HL-60/S4 treated with retinoic acid at 250 ng/mL for 4 days and 3 days (cell line): ENCODE measurements at regions not wholly inside any gene's neighbourhood (a gene's known extent, or its start where the extent isn't known, plus 50 kb on each side); places are given as distances from the start of the nearest gene placed in this dataset.

Experiments used
- in situ Hi-C: fragments of 300-500 bp; cut with MboI; formaldehyde crosslinking; loops from 2 replicates; pipeline ENCODE4 v1.7.0; 2022; ENCODE audit warnings: low sequenced_read_pairs

GRCh38 chr13:26989957-26990713 is 181.5 kb downstream of the USP12 start:
- in situ Hi-C loops: loop anchor here (25.0 kb wide), 1 partner anchor 372 kb away; no protein-coding TSS in a partner anchor

DNA sequence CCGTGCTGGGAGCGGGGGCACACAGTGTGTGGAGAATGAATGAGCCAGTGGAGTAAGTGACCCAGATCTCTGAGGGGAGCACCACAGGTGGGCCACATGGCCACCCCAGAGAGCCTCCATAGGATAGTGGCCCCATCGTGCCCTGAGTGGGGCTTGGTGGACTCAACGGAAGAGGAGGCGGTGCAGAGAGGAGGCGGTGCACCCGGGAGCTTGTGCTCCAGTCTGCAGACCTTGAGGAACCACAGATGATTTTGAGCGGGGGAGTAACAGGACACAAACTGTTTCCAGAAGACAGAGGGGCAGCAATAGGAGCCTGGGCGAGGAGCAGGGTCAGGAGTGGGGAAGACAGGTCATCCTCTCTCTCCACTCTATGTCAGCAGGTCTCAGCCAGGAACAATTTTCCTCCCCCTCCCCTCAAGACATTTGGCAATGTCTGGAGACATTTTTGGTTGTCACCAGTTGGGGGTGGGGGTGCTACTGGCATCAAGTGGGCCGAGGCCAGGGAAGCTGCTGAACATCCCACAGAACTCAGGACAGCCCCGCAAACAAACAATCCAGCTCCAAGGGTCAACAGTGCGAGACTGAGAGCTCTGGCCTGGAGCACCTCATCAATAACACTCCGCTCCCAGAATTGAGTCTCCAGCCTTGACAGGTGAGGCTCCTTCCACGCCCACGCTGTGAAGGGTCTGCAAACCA is 182.2 kb downstream of the USP12 start:
- in situ Hi-C loops: loop anchor here (25.0 kb wide), 1 partner anchor 373 kb away; no protein-coding TSS in a partner anchor

- in situ Hi-C loops: loop anchor here (25.0 kb wide), 1 partner anchor 374 kb away; no protein-coding TSS in a partner anchor
Measured at GRCh38 chr13:26988059-26988769, 183.4 kb downstream of the USP12 start.

DNA sequence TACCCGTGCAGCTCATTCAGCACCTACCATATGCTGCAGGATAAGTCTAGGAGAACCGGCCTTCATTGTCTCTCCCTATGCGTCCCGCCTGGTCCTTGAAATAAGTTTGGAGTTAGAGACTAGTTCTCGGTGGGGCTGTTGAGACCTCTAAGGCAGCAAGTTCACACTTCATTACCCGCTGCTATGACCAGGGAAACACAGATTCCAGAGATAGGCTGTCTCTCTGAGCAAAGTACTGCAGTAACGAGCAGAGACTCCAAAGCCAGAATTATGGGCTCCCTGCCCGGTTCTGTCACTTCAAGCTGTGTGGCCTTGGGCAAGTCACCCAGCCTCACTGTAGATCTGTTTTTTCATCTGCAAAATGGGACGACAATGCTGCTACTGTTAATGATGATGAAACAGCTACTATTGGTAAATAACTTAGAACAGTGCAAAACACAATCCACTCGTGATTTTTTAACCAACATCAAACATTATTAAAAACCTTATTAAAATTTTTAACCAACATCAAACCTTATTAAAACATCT is 184.1 kb downstream of the USP12 start:
- in situ Hi-C loops: loop anchor here (25.0 kb wide), 1 partner anchor 375 kb away; no protein-coding TSS in a partner anchor

GRCh38 chr13:26985285-26985878 is 186.2 kb downstream of the USP12 start:
- in situ Hi-C loops: loop anchor here (25.0 kb wide), 1 partner anchor 377 kb away; no protein-coding TSS in a partner anchor

GRCh38 chr13:26984337-26984736 is 187.3 kb downstream of the USP12 start:
- in situ Hi-C loops: loop anchor here (25.0 kb wide), 1 partner anchor 378 kb away; no protein-coding TSS in a partner anchor

DNA sequence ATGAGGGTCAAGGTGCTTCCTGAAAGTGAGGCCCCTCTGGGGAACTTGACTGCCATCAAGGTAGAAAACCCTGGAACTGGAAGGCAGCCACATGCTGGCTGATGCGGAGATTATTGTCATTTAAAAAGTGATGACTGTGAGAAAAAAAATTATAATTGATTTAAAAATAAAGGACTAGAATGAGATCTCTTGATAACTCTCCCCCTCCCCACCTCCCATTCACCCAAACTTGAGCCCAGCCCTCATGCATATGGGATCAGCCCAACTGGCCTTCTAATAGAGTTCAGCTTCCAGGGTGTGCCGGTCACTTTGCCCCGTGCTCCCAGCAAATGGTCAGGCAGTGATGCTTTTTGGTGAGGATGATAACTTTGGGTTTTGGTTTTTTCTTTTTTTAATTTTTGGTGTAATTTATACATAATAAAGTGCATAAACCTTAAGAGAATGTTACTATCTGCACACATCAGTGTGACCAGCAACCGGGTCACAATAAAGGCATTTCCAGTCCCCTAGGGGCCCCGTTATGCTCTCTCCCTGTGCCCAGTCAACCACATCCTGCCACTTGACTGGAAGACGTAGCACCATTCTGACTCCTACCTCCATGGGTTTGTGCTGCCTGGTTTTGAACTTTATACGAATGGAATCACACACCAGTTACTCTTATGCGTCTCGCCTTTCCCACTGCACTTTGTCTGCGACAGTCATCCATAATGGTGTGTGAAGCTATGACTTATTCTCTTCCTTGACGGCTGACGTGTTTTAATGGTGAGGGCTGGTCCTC is 187.9 kb downstream of the USP12 start:
- in situ Hi-C loops: loop anchor here (25.0 kb wide), 1 partner anchor 379 kb away; no protein-coding TSS in a partner anchor

- in situ Hi-C loops: loop anchor here (25.0 kb wide), 1 partner anchor 382 kb away; no protein-coding TSS in a partner anchor
Measured at GRCh38 chr13:26980099-26981031, 191.2 kb downstream of the USP12 start.

DNA sequence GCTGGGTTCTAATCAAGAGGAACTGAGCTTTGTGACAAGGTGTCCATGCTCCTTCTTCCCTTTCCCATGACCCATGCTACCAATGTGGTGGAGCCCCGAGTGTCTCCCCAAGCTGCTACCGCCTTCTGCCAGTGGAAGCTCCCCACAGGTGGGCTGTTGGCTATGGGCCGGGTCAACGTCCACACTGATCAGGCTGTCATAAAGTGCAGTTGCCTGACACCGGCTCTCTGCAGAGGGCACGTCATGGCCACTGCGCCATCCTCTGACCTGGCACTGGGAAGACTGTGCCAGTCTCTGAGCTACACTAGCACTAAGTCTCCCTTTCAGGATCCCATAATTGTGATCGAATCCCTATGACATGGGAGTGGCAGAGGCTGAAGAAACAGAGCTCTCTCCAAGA is 192.3 kb downstream of the USP12 start:
- in situ Hi-C loops: loop anchor here (25.0 kb wide), 1 partner anchor 383 kb away; no protein-coding TSS in a partner anchor

DNA sequence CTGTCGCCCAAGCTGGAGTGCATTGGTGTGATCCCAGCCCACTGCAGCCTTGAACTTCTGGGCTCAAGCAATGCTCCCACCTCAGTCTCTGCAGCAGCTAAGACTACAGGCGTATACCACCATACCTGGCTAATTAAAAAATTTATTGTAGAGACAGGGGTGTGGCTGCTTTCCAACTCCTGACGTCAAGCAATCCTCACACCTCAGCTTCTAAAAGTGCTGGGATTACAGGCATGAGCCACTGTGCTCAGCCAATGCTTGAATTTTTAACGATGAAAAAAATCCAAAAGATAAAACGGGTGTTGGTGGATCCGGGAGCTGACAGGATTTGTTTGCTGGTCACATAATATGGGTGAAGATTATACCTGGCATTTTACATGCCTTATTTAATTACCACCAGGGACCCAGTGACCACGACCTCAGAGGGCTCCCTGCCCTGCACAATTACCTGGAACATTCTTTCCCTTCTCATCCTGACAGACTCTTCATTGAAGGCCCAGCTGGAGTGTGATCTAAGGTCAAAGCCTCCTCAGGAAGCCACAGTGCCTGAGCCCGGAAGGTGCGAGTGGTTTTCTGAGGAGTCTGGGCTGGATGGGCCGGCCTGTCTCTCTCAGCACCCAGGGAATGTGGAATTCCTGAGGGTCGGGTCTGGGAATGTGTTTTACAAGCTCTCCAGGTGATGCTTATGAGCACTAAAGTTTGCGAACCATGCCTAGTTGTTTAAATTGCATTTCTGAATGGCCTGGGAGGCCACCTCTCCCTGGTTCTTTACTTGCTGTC is 193.3 kb downstream of the USP12 start:
- in situ Hi-C loops: loop anchor here (25.0 kb wide), 1 partner anchor 384 kb away; no protein-coding TSS in a partner anchor

- in situ Hi-C loops: loop anchor here (25.0 kb wide), 1 partner anchor 385 kb away; no protein-coding TSS in a partner anchor
Measured at GRCh38 chr13:26977541-26977940, 194.1 kb downstream of the USP12 start.

GRCh38 chr13:26976313-26976712 is 195.3 kb downstream of the USP12 start:
- in situ Hi-C loops: loop anchor here (25.0 kb wide), 1 partner anchor 386 kb away; no protein-coding TSS in a partner anchor

DNA sequence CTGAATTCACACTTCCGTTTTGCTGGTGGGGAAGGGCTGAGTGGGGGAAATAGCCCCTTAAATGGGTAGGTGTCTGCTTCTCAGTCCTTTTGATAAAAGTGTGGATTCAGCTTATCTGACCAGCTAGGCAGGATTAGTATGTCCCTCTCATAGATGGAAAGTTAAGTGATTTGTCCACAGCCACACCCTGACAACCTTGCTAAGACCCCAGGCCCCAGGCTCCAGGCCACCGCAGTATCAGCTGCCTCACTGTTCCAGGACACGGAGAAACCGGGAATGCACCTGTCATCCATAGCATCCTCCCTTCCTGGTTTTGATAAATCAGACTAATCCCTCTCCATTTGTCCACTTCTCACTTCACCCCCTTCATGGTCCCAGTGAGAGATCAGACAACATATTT is 197.7 kb downstream of the USP12 start:
- in situ Hi-C loops: loop anchor here (25.0 kb wide), 1 partner anchor 838 kb away; no protein-coding TSS in a partner anchor

- in situ Hi-C loops: loop anchor here (25.0 kb wide), 1 partner anchor 839 kb away; no protein-coding TSS in a partner anchor
Measured at GRCh38 chr13:26973295-26973694, 198.3 kb downstream of the USP12 start.

DNA sequence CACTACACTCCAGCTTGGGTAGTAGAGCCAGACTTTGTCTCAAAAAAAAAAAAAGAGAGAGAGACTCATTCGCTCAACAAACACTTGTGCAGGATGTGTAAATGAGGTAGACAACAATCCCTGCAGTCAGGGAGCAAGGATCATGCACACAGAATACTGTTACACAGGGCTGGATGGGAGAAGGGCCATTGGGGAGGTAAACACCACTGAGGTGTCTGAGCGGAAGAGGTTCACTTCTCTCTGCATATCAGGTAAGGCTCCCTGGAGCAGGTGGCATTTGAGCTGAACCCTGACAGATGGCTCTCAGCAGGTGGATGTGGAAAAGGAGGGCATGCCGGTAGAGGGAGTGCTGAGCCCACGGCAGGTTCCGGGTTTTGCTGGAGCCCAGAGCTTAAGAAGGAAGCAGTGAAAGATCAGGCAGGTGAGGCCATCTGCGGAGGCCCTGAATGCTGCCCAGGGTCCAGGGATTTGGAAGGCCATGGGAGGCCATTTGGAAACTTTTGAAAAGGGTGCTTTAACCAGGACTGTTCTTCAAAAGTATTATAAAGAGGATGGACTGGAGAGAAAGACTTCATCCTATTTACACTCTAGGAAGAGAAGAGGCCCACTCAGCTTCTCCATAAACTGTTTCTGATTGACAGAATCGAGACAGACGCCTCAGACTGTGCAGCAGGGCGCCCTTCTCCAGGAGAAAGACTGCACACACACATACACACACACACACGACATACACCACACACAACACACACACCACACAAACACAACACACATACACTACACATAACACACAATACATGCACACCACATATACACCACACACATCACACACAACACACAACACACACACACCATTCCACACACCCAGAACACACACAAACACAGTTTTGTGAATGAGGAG is 199.4 kb downstream of the USP12 start:
- in situ Hi-C loops: loop anchor here (25.0 kb wide), 1 partner anchor 840 kb away; no protein-coding TSS in a partner anchor
